Lung (tissue), 11 donors: ENCODE measurements at regions not wholly inside any gene's neighbourhood (a gene's known extent, or its start where the extent isn't known, plus 50 kb on each side); places are given as distances from the start of the nearest gene placed in this dataset.
"Not testable (repeated sequence)": the region's sequence is repeated elsewhere in the genome, so short reads cannot be mapped to it uniquely, and the experiment has no call there.

Experiments
- ATAC-seq: fragments of 200-7000 bp; cut with Tn5 transposase; one replicate; pipeline ENCODE4 v1.9.1; 2020; ENCODE audit warnings: moderate number of reproducible peaks; ENCODE audit not compliant: insufficient read depth, low FRiP score
- DNase-seq, 3 donors: peaks; one replicate each; pipeline ENCODE4 v3.0.0-alpha.2; 2013 to 2017
- H3K27ac ChIP-seq, 2 donors: one replicate each; pipeline ENCODE4 v1.5.1; 2013; ENCODE audit warnings: mild to moderate bottlenecking in 2 of 2, moderate library complexity in 2 of 2, control low read depth in 1 of 2, inconsistent platforms in 1 of 2, low read depth in 1 of 2, low read length in 1 of 2
- H3K27me3 ChIP-seq, 3 donors: one replicate each; pipeline ENCODE4 v1.5.1; 2013; ENCODE audit warnings: low read length in 2 of 3; ENCODE audit not compliant: control insufficient read depth in 3 of 3, insufficient read depth in 3 of 3
- H3K36me3 ChIP-seq, 4 donors: one replicate each; pipeline ENCODE4 v1.5.1; 2013; ENCODE audit warnings: low read length in 4 of 4, mild to moderate bottlenecking in 1 of 4, moderate library complexity in 1 of 4; ENCODE audit not compliant: control insufficient read depth in 4 of 4, insufficient read depth in 4 of 4
- H3K4me1 ChIP-seq, 5 donors: one replicate each; pipeline ENCODE4 v1.5.1; 2013; ENCODE audit warnings: low read length in 5 of 5, mild to moderate bottlenecking in 2 of 5, moderate library complexity in 1 of 5; ENCODE audit not compliant: control insufficient read depth in 5 of 5, insufficient read depth in 5 of 5
- H3K4me3 ChIP-seq: one replicate; pipeline ENCODE4 v1.5.1; 2013; ENCODE audit warnings: mild to moderate bottlenecking, control low read depth, moderate library complexity
- H3K9ac ChIP-seq, 2 donors: one replicate each; pipeline ENCODE4 v1.5.1; 2013; ENCODE audit warnings: low read length in 2 of 2, control low read depth in 1 of 2; ENCODE audit not compliant: insufficient read depth in 1 of 2
- H3K9me3 ChIP-seq, 4 donors: one replicate each; pipeline ENCODE4 v1.5.1; 2013; ENCODE audit warnings: low read length in 3 of 4, mild to moderate bottlenecking in 1 of 4, moderate library complexity in 1 of 4; ENCODE audit not compliant: control insufficient read depth in 4 of 4, insufficient read depth in 3 of 4
- CTCF ChIP-seq: IDR thresholded peaks from 2 replicates; pipeline ENCODE4 v1.5.1; 2012; ENCODE audit warnings: mild to moderate bottlenecking; ENCODE audit errors: control extremely low read depth, extremely low read depth
- WGBS, 2 donors: extraction: QIAGEN DNeasy Blood & Tissue Kit; methylation state at CpG; one replicate each; pipeline ENCODE4 v1.1.7; 2013; 5-methylcytosine and 5-hydroxymethylcytosine counted together
- donor health status: control.
- donor health status: control.
- donor health status: Bipolar disorder and iron deficiency.
- donor health status: healthy.
- donor health status: DM: yes; HTN: yes; CAD: no.

GRCh38 chr2:90207454-90208058 lies 1516.1 kb downstream of the RPIA start:
- DNase-seq, result no peak
- Histone ChIP-seq H3K27ac (no peak overlapping the region), H3K36me3 (no peaks in the 10 kb centered on the region), H3K4me3 (no peak overlapping the region), H3K9ac (no peak overlapping the region), H3K27me3 (no peaks in the 10 kb centered on the region), H3K4me1 (no peaks in the 10 kb centered on the region), H3K9me3 (no peaks in the 10 kb centered on the region)
- WGBS, 2 donors, result 20 to 29% methylated on average over 1 of the region's 1 CpG
- ATAC-seq, result no peak
- no peak for TF ChIP-seq CTCF

GRCh38 chr2:90209009-90209408 lies 1517.5 kb downstream of the RPIA start:
- H3K9me3 ChIP-seq, result no peaks in the 10 kb centered on the region
- no peak overlapping the region for H3K27ac ChIP-seq
- no peak overlapping the region for H3K9ac ChIP-seq
- no peaks in the 10 kb centered on the region for H3K4me1 ChIP-seq
- TF ChIP-seq CTCF, result no peak
- H3K36me3 ChIP-seq, result no peaks in the 10 kb centered on the region
- DNase-seq (no peak), ATAC-seq (no peak)
- no peaks in the 10 kb centered on the region for H3K27me3 ChIP-seq
- no peak overlapping the region for H3K4me3 ChIP-seq
- WGBS, 2 donors, result 81 to 84% methylated on average over 5 of the region's 5 CpGs

- Histone ChIP-seq H3K9me3 (no peaks in the 10 kb centered on the region), H3K4me1 (no peaks in the 10 kb centered on the region), H3K4me3 (no peak overlapping the region), H3K36me3 (no peaks in the 10 kb centered on the region), H3K27ac (no peak overlapping the region), H3K27me3 (no peaks in the 10 kb centered on the region), H3K9ac (no peak overlapping the region)
- no peak for ATAC-seq
- 84 to 91% methylated on average over 4 of the region's 4 CpGs for WGBS, 2 donors
- no peak for TF ChIP-seq CTCF
- DNase-seq, result no peak
These were observed 1518.3 kb downstream of the RPIA start for GRCh38 chr2:90209806-90210205.

GRCh38 chr2:90215880-90216279 lies 1524.4 kb downstream of the RPIA start:
- not testable (repeated sequence) for H3K9ac ChIP-seq, H3K4me1 ChIP-seq, DNase-seq, ATAC-seq, H3K27ac ChIP-seq, H3K27me3 ChIP-seq, H3K4me3 ChIP-seq, H3K9me3 ChIP-seq, H3K36me3 ChIP-seq
- 59 to 82% methylated on average over 2 of the region's 2 CpGs for WGBS, 2 donors

- not testable (repeated sequence) for H3K27ac ChIP-seq, H3K9me3 ChIP-seq, H3K9ac ChIP-seq, H3K4me3 ChIP-seq, DNase-seq, H3K36me3 ChIP-seq, ATAC-seq, H3K27me3 ChIP-seq, H3K4me1 ChIP-seq
- 42 to 48% methylated on average over 1 of the region's 1 CpG for WGBS, 2 donors
These were observed 1525.3 kb downstream of the RPIA start for GRCh38 chr2:90216801-90217200.

GRCh38 chr2:90218534-90218933 lies 1527.1 kb downstream of the RPIA start:
- 93 to 100% methylated on average over 1 of the region's 2 CpGs for WGBS, 2 donors

More at GRCh38 chr2:90218534-90218933, 1527.1 kb downstream of the RPIA start:
- H3K27me3 ChIP-seq, DNase-seq, H3K9ac ChIP-seq, H3K9me3 ChIP-seq, H3K4me3 ChIP-seq, H3K4me1 ChIP-seq, ATAC-seq, H3K27ac ChIP-seq, H3K36me3 ChIP-seq: not testable (repeated sequence)
